HG03025 (cell line): ENCODE measurements at regions not wholly inside any gene's neighbourhood (a gene's known extent, or its start where the extent isn't known, plus 50 kb on each side); places are given as distances from the start of the nearest gene placed in this dataset.

Source experiments
- ATAC-seq: cut with Tn5 transposase; IDR thresholded peaks from one replicate; pipeline ENCODE4 v1.9.1; 2021; ENCODE audit warnings: mild to moderate bottlenecking, moderate library complexity; ENCODE audit not compliant: unreplicated experiment, low FRiP score

GRCh38 chr13:33766329-33767123 lies 51.4 kb upstream of the RFC3 start:
- ATAC-seq: no peak

GRCh38 chr13:33767140-33767539 lies 50.8 kb upstream of the RFC3 start:
- no peak for ATAC-seq
